Fibroblast of villous mesenchyme (primary cell): ENCODE measurements at regions not wholly inside any gene's neighbourhood (a gene's known extent, or its start where the extent isn't known, plus 50 kb on each side); places are given as distances from the start of the nearest gene placed in this dataset.

Experiments
- DNase-seq: peaks from one replicate; pipeline ENCODE4 v3.0.0-alpha.2; 2010; ENCODE audit warnings: low read depth
- H3K4me3 ChIP-seq: 2 replicates; pipeline ENCODE4 v1.5.1; 2011; ENCODE audit warnings: low read depth, mild to moderate bottlenecking, low read length
- TF ChIP-seq, protein P1 (sequence below): IDR thresholded peaks from 2 replicates; pipeline ENCODE4 v1.5.1; 2012; ENCODE audit warnings: low read depth, mild to moderate bottlenecking, low read length; ENCODE audit not compliant: insufficient read depth

- no peak overlapping the region for H3K4me3 ChIP-seq
- TF ChIP-seq, protein P1, sequence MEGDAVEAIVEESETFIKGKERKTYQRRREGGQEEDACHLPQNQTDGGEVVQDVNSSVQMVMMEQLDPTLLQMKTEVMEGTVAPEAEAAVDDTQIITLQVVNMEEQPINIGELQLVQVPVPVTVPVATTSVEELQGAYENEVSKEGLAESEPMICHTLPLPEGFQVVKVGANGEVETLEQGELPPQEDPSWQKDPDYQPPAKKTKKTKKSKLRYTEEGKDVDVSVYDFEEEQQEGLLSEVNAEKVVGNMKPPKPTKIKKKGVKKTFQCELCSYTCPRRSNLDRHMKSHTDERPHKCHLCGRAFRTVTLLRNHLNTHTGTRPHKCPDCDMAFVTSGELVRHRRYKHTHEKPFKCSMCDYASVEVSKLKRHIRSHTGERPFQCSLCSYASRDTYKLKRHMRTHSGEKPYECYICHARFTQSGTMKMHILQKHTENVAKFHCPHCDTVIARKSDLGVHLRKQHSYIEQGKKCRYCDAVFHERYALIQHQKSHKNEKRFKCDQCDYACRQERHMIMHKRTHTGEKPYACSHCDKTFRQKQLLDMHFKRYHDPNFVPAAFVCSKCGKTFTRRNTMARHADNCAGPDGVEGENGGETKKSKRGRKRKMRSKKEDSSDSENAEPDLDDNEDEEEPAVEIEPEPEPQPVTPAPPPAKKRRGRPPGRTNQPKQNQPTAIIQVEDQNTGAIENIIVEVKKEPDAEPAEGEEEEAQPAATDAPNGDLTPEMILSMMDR: no peak
- DNase-seq: no peak
Measured at GRCh38 chr2:14910654-14911053, 278.1 kb downstream of the LRATD1 start.

GRCh38 chr2:14915983-14916382, 283.5 kb downstream of the LRATD1 start:
- DNase-seq: no peak
- TF ChIP-seq, protein P1: no peak

GRCh38 chr2:14923820-14924580, 291.5 kb downstream of the LRATD1 start:
- TF ChIP-seq, protein P1: no peak
- no peak for DNase-seq

More at GRCh38 chr2:14915983-14916382, 283.5 kb downstream of the LRATD1 start:
- H3K4me3 ChIP-seq: no peak overlapping the region

GRCh38 chr2:14925471-14925870, 293.0 kb downstream of the LRATD1 start:
- TF ChIP-seq, protein P1: no peak
- DNase-seq: no peak
- no peak overlapping the region for H3K4me3 ChIP-seq

More at GRCh38 chr2:14923820-14924580, 291.5 kb downstream of the LRATD1 start:
- no peak overlapping the region for H3K4me3 ChIP-seq

DNA sequence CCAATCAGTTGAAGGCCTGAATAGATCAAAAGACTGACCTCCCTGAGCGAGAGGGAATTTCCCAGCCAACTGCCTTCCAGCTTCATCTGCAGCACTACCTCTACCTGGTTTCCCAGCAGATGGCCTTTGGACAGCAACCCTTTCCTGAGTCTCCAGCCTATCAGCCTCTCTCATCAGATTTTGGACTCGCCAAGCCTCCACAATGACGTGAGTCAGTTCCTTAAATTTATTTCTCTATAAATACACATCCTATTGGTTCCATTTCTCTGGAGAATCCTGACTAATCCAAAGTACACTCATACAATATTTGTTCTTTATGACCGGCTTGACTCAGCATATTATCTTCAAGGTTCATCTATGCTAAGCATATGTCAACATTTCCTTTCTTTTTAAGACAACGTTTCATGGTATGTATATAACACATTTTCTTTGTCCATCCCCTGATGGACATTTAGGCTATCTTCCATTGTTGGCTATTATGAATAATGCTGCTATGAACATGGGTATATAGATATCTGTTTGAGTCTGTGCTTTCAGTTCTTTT, 294.6 kb downstream of the LRATD1 start:
- TF ChIP-seq, protein P1: no peak
- no peak overlapping the region for H3K4me3 ChIP-seq
- DNase-seq: no peak

DNA sequence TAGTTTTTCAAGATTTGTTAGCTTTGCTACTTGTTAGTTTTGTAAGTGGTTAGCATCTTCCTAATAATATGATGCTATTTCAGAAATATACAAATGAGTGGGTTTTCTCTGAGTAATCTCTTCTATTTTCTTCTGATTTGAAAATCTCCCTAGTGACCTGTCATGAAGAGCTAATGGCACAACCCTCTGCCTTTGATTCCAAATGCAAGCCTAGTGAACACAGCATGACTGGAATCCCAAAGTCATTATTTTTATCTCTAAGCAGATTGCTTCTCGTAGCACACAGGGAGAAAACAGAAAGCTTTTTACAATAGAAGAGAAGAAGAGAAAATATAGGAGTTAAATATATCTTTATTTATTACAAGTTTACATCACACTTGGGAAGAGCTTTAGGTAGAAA, 295.5 kb downstream of the LRATD1 start:
- TF ChIP-seq, protein P1: no peak
- H3K4me3 ChIP-seq: no peak overlapping the region
- DNase-seq: no peak
